HG02870 (cell line): ENCODE measurements at regions not wholly inside any gene's neighbourhood (a gene's known extent, or its start where the extent isn't known, plus 50 kb on each side); places are given as distances from the start of the nearest gene placed in this dataset.
"Not testable (repeated sequence)": the region's sequence is repeated elsewhere in the genome, so short reads cannot be mapped to it uniquely, and the experiment has no call there.

ENCODE experiments used
- ATAC-seq: cut with Tn5 transposase; IDR thresholded peaks from one replicate; pipeline ENCODE4 v1.9.1; 2021; ENCODE audit warnings: mild to moderate bottlenecking, moderate library complexity; ENCODE audit not compliant: unreplicated experiment

- ATAC-seq, result no peak
Observed at GRCh38 chr14:85172290-85172689, 357.7 kb upstream of the FLRT2 start.

- ATAC-seq, result no peak
Observed at GRCh38 chr14:85172889-85173477, 357.0 kb upstream of the FLRT2 start.

GRCh38 chr14:85175556-85175955, 354.4 kb upstream of the FLRT2 start:
- ATAC-seq, result no peak

- no peak for ATAC-seq
Observed at GRCh38 chr14:85178864-85179263, 351.1 kb upstream of the FLRT2 start.

- ATAC-seq, result no peak
Observed at GRCh38 chr14:85180876-85181275, 349.1 kb upstream of the FLRT2 start.

- no peak for ATAC-seq
Observed at GRCh38 chr14:85182282-85182681, 347.7 kb upstream of the FLRT2 start.

- ATAC-seq, result no peak
Observed at GRCh38 chr14:85186082-85186481, 343.9 kb upstream of the FLRT2 start.

GRCh38 chr14:85187521-85187920, 342.4 kb upstream of the FLRT2 start:
- no peak for ATAC-seq

- ATAC-seq, result no peak
Observed at GRCh38 chr14:85188836-85189235, 341.1 kb upstream of the FLRT2 start.

GRCh38 chr14:85189253-85189652, 340.7 kb upstream of the FLRT2 start:
- ATAC-seq, result not testable (repeated sequence)

GRCh38 chr14:85190251-85190650, 339.7 kb upstream of the FLRT2 start:
- no peak for ATAC-seq

- no peak for ATAC-seq
Observed at GRCh38 chr14:85191986-85192385, 338.0 kb upstream of the FLRT2 start.

GRCh38 chr14:85195872-85196477, 334.0 kb upstream of the FLRT2 start:
- ATAC-seq, result no peak

GRCh38 chr14:85198001-85198400, 331.9 kb upstream of the FLRT2 start:
- no peak for ATAC-seq

GRCh38 chr14:85205875-85206274, 324.1 kb upstream of the FLRT2 start:
- ATAC-seq, result no peak

- no peak for ATAC-seq
Observed at GRCh38 chr14:85214471-85214870, 315.5 kb upstream of the FLRT2 start.

- no peak for ATAC-seq
Observed at GRCh38 chr14:85217412-85217811, 312.5 kb upstream of the FLRT2 start.

GRCh38 chr14:85218982-85219381, 311.0 kb upstream of the FLRT2 start:
- ATAC-seq, result no peak

GRCh38 chr14:85221832-85222231, 308.1 kb upstream of the FLRT2 start:
- ATAC-seq, result no peak

GRCh38 chr14:85222341-85222740, 307.6 kb upstream of the FLRT2 start:
- no peak for ATAC-seq

GRCh38 chr14:85223667-85224066, 306.3 kb upstream of the FLRT2 start:
- ATAC-seq, result no peak

GRCh38 chr14:85224241-85224640, 305.7 kb upstream of the FLRT2 start:
- ATAC-seq, result no peak

GRCh38 chr14:85233756-85234155, 296.2 kb upstream of the FLRT2 start:
- no peak for ATAC-seq
